ENCODE measurements at regions not wholly inside any gene's neighbourhood (a gene's known extent, or its start where the extent isn't known, plus 50 kb on each side); places are given as distances from the start of the nearest gene placed in this dataset.

DNA sequence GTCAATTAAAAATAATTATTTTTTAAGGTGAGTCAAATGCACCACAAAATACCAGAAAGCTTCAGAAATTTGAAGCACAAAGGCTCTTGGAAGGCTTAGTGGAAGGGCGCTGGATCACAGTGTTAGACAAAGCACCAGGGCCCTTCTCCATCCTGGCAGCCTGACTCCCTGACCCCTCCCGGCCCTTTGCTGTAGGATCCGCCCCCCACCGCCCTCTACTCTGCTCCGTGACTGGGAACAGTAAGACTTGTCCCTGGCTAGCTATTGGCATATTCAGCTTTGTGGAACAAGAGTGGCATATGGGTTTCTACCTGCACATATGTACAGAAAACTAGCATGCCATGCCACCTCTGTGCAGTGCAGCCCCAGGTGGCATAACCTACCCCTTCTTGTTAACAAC is 222.1 kb downstream of the SYK start:
- DNase-seq (ENCODE audit: low spot score): no peak

DNA sequence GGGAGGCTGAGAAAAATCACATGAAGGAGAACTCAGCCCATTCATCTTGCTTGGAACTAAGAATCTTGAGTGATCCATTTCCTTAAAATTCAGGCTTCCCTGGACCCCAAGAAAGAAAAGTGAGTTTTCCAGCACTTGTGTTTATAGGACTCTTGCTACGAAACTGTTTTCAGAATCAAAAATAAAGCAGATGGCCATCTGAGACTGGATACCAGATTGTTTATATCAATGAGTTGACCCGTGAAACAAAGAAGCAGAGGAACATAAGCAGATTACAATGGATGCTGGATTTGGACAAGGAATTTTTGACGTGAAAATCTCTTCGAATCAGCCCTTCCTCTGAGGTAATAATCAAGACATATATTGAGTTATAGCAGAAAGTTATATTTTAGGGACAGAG is 223.2 kb downstream of the SYK start:
- DNase-seq (ENCODE audit: low spot score): no peak

DNA sequence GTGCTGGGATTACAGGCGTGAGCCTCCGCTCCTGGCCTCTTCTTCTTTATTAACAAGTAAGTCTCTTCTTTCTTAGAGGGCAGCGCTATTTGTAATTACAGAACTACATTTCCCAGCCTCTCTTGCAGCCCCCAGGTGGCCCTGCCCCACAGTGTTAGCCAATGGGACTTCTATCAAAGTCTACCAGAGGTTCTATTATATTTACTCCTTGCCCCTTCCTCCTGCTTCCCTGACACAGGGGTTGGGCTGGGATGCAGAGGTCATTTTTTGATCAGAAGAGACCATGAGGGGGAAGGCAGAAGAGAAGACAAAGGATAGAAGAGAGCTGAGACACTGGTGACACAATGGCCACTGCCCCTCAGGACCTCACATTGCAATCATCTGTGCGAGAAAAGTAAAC is 224.2 kb downstream of the SYK start:
- DNase-seq (ENCODE audit: low spot score): no peak

DNA sequence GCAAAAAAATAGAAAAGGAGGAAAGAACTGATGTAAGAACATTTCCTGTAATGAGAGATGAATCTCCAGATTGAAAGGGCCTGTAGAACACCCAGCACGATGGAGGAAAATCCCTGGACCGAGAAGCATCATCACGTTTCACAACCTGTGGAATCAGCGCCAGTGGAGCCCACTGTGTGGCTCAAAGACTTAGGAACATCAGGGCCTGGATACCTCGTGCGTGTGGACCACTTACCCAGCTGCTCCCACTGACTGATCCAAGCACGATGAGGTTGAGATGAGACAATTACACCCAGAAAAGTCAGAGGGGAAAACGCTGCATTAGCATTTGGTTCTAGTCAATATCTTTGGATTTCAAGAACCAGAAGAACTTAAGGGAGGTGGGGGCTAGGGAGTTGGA is 224.6 kb downstream of the SYK start:
- no peak for DNase-seq (ENCODE audit: low spot score)

DNA sequence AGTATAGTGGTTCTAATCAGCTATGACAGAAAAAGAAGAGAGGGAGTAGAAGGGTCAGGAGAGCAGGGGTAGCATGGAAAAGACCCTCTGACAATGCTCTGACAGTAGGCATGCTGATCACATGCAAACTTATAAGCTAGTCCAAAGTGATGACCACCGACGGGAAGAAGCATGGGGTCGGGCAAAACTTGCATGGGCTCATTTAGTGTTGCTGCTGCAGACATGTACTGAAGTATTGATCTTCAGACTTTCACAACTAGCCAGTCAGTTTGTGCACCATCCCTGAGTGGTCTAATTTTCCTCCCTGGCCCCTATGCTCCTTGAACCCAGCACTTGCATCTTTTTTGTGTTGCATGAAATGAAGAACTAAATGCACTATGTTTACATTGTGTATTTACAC is 225.4 kb downstream of the SYK start:
- DNase-seq (ENCODE audit: low spot score): no peak

DNA sequence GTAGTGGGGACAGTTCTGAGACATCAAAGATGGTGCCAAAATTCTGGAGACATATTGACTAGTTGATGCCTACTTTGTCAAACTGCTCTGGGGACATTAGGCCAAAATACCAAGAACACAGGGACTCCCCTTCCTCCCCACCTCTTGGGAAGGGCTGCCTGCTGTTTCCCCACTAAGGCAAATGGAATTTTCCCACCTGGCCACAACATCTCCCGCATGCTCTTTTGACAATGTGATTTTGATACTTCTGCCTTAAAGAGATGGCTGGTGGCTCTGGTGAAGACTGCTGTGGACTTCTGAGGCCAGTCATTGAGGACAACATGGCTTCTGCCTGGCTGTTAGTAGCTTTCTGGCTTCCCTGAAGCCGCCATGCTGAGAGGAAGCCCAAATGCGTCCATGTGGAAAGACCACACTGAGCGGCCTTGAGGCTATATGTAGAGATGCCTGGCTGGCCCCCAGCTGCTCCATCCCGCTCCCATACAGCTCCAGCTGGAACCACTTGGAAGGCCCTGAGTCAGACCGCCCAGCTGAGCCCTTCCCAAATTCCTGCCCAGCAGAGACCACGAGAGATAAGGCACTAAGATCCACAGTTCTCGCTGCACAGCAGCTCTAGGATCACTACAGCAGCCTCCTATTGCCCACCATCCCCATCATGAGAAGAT is 226.7 kb downstream of the SYK start:
- DNase-seq (ENCODE audit: low spot score): no peak

DNA sequence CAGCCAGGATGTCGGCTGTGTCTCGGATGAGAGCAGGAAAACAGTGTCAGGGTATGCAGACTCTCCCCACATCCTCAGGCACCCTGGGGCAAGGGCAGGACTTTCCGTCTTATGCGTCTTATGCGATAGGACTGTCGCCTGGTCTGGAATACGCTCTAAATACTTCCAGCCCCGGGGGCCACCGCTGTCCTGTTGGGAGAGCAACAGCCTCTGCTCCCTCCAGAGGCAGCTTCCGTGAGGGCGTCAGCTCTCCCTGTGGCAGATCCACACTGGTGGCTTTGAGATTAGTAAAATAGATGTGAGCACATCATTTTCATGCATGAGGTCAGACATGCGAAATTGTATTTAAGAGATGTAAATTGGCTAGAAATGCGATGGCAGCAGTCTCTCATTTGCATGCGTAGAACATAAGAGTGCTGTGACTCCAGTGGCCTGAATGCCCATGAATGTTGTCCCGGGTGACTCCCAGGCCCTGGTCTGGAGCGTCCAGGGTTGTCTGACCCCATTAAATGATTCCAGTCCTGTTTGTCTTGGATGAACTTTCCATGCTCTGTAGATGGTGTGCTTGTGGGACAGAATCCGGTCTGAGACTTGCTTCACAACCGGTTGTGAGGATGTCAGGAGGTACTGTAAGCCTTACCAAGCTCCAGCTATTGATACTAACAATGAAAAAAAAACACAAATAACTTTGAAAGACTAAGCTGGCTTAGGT is 228.2 kb downstream of the SYK start:
- no peak for DNase-seq (ENCODE audit: low spot score)

DNA sequence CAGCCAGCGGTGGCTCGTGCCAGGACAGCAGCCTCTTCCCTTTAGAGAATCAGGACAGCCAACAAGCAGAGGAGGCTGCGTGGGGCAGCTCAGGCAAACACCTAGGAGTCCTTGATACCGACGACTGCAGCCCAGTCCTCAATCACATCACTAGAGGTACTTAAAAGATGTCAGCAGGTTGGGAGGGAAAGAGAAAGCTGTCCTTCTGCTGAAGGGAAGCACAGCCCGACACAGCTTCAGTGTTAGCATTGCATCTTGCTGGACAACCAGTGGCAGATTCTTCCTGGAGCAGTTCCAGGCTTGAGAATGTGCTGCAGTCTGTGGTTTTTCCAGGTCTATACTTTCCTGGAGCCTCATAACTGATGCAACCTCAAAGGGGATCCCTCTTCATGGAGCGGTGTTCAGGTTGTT is 230.5 kb downstream of the SYK start:
- no peak for DNase-seq (ENCODE audit: low spot score)

DNA sequence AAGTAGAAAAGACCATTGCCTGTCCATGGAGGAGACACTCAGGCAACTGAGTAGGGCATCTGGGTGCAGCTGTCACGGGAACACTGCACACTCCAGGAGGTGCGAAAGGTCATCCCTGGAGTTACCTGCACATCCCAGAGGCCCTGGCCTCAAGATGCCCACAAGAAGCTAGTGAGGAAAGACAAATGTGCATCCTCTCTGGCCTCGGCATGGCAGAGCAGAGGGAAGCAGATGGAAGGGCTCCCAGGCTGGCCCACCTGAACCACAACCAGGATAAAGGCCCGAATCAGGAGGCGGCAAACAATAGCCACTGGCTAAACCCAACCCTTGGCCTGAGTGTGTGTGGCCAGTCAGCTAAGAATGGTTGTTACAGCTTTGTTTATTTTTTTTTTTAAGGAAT is 231.7 kb downstream of the SYK start:
- DNase-seq (ENCODE audit: low spot score): no peak

DNA sequence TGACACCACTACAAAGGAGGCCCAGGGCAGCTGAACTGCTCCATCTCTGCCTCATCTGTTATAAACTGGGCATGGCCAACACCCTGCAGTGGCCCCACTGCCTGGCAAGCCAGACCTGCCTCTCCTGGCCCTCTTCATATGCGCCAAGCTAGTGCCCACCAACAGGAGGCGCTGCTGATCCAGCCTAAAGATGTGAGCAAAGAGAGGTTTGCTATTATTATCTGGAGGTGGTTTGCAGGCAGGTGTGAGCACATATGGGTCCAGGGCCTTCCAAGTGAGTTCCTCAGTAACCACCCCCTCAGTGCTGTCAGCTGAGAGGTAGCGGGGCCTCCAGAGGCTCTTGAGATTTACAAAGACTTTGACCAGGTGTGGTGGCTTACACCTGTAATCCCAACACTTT is 232.2 kb downstream of the SYK start:
- DNase-seq (ENCODE audit: low spot score): no peak

DNA sequence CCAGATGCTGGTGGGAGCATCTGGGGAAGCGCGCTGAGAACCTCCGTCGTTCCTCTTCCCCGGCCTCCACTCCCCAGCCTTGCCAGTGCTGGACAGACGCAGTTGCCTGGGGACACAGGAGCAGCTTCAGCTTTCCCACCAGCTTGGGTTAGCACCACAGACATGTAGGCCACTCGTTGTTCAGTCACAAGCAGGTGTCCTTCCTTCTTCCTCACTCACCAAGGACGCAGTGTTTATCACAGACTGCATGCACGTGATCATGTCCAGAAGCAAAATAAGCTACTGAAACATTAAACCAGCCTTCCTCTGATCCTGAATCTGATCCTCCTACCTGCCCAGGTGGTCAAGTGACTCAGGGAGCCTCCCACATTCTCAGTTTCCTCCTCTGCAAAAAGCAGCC is 232.9 kb downstream of the SYK start:
- no peak for DNase-seq (ENCODE audit: low spot score)

DNA sequence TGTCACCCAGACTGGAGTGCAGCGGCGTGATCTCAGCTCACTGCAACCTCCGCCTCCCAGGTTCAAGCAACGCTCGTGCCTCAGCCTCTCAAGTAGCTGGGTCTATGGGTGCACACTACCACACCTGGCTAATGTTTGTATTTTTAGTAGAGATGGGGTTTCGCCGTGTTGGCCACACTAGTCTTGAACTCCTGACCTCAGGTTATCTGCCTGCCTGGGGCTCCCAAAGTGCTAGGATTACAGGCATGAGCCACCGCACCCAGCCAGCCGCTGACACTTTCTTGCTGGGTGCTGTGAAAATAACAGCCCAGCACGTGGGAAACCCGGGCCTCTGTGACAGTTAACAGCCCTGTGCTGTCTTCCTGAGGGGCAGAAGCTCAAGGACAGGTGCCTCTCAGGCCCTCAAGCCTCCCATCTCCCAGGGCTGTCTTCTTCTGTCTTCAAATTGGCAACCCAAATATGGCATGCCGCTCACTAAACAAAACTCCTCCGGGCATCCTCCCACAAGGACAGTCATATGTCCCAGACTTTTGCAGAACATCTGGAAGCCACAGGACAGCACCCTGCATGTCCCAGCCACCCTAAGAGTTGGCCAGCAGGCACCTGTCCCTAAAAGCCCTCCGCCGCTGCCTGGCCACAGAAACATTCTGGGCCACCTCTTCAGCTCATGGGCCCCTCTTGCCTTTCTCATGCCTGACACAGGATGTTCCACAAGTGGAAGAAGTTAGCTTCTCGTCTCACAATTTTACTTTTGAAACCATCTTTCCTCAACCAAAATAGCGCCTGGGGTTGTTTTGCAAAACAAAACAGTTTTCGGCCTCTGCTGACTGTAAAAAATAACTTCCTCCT is 233.6 kb downstream of the SYK start:
- no peak for DNase-seq (ENCODE audit: low spot score)

DNA sequence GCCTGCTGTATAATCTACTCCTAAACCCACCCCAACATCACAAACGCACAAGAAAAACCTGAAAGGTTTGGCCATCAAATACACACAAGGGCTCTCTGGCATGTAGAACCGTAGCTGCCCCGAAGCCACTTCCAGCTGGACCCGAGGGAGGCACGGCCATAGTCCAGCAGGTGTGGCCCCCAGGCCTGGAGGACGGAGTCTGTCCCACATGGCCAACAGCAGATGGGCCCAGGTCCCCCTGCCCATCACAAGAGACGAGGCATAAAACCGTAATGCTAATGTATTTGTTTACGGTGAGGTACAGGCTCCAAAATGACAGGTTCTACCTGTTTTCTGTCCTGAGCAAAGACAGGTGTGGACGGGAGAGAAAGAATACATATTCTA is 234.2 kb downstream of the SYK start:
- no peak for DNase-seq (ENCODE audit: low spot score)

DNA sequence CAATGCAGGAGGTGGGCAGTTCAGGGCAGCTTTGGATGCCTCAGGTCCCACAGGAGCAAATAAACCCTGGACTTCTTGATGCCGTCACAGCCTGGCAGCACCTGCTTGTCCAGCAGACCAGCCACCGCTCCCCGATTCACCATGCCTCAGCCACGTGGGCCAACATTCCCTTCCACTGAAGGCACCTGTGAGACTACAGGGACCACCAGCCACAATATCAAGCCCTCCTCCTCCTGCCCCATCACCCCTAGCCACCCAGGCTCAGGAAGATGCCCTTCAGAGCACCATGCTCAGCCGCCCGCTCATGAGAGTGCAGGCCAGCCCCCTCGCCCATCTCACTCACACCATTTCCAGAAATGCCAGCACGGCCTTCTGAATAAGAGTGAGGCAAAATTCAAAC is 234.7 kb downstream of the SYK start:
- DNase-seq (ENCODE audit: low spot score): no peak

DNA sequence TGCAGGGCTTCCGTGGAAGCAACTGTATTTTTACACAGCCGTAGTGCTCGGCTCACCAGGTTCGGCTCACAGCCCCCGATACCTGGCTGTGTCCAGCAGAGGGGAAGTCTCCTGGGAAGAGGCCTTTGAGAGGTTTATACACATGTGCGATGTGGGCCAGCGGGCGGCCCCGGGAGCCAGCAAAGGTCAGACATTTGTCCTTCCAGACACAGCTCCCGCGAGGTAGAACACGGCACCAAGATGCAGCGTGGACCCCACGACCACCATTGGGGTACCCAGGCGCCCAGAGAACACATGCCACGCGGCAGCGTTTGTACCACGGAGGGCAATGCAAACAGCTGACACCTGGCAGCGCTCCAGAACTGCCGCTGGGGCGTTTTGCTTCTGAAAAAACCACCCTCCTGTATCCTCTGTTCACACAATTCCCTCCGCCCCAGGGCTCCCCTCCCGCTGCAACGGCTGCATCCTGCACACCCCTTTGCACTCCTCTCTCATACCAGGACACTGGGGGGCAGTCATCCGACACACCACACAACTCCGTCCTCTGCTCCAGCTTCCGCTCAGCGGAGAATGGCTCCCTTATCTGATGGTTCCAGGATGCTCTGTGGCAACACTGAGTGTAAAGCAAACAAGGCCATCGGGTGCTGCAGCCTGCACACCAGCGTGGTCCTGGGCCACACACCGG is 235.3 kb downstream of the SYK start:
- DNase-seq (ENCODE audit: low spot score): peak; percentile 41

DNA sequence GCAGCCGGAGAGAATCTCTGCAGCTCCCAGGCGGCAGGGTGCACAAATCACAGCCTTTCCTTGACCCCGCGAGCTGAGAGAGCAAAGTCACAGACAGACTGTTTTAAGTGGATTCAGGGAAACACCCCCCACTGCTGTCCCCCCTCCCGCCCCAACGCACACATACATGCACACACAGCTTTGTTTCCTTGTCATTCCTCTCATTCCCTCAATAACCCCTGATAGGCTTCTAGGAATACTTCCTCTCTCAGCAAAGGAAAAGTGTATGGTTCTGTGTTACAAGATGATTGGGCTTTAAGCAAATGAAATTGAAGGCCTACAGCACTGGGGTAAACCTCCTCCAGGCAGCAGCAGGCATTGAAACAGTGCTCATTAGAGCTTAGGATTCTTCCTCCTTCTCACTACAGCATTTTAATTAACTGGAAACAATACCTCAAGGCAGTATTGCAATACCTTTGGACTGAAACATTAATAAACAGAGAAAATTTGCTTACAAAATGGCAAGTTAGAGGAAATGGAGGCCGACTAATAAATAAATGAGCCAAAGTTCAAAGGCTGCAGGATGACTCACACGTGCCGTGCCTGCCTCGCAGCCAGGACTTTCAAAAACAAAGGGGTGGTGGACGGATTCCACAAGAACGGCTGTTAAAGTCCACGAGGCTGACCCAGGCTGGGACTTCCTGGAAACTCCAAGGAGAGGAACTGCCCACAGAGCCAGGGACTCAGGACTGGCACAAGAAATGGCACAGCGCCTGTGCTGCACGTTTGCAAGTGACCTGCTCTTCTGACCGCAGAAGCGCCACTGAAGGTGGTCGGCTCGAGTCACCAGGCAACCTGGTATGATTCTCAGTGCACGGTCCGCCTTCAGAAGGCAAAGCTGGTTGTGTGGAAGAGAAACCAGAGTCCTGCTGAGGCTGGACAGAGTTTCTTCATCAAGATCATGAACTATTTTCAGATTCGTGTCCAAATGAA is 236.2 kb downstream of the SYK start:
- DNase-seq (ENCODE audit: low spot score): peak; percentile 36

DNA sequence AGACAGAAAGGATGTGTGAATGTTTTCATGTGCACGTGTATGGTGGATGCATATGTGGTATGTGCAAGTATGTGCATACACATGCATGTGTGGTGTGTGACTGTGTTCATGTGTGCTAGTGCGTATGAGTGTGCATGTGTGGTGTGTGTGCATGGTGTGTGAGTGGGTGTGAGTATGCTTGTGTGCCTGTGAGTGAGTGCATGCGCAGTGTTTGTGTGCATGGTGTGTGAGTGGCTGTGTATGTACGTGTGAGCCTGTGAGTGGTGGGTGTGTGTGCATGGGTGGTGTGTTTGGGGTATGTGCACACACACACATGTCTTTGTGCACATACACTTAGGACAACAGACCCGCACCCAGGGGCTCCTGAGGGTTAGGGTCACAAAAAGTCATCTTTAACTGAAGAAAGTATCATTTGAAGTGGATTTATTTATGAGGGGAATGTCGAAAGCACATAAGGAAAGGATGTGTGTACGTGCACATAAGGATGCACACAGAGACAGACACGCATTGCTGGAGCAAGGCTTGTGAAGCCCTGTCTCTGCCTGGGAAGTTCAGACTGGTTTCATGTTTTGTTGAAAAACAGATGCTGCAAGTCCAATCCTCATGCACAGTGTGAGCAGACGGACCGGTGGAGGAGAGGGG is 237.0 kb downstream of the SYK start:
- no peak for DNase-seq (ENCODE audit: low spot score)

DNA sequence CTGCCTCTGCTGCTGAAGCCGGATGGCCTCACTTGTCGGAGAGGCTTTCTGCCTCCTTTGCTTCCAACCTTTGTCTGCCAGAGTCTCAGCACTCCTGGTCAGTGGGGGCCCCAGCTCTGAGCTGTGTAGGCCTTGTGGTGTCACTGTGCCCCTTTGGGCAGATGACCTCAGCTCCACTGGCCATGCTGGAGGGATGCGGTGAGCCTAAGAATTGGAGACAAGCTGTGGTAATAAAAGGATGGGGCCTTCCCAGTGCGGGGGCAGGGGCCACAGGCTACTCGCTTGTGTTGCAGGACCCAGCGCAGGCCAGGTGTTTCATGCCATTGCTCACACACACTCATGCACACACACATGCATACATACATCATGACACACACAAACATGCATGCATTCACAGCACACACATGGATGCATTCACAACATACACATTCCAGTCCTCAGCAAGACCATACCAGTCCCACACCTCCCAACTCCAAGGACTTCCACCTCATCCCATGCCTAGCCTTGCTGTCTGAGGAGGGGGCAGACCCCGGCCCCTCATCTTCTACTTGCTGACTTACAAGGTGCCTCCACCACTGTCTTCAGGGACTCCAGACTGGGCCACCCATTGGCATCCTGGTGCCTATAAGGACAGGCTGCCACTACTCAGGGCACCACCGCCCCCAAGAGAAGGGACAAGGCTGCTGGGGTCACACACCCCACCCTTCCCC is 237.7 kb downstream of the SYK start:
- no peak for DNase-seq (ENCODE audit: low spot score)

DNA sequence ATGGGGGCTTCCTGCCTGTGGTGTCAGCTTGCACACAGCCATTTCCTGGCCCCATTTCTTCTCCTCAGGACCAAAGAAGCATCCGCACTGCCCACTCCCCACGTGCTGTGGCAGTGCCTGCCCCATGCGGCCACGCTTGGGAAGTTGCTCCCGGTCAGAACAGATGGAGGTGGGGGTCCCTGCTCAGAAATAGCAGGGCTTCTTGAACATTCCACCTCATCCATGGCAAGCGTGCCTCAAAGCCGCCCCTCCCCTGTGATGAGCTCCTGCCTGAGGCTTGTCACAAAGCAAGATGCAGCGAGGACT is 238.2 kb downstream of the SYK start:
- no peak for DNase-seq (ENCODE audit: low spot score)

Data from RKO (cell line).